ENCODE measurements at regions not wholly inside any gene's neighbourhood (a gene's known extent, or its start where the extent isn't known, plus 50 kb on each side); places are given as distances from the start of the nearest gene placed in this dataset.

- no peak for TF ChIP-seq CTCF (IDR thresholded peaks at IDR 0.05)
These were observed 80.3 kb upstream of the PSMD7 start for GRCh38 chr16:74216319-74216718.

DNA sequence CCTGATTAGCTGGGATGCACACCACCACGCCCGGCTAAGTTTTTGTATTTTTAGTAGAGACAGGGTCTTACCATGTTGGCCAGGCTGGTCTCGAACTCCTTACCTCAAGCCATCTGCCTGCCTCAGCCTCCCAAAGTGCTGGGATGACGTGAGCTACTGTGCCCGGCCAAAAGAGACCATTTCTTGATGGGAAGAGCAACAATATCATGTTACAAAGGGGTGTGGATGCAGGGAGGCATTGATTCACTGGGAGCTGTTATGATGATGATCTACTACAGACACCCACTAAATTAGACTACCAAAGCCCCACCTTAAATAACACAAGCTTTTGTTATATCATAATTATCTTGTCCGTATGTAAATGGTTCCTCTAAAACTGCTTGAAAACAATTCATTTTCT lies 81.4 kb upstream of the PSMD7 start:
- no peak for TF ChIP-seq CTCF (IDR thresholded peaks at IDR 0.05)

- TF ChIP-seq CTCF (IDR thresholded peaks at IDR 0.05): no peak
These were observed 83.2 kb upstream of the PSMD7 start for GRCh38 chr16:74213372-74213771.

DNA sequence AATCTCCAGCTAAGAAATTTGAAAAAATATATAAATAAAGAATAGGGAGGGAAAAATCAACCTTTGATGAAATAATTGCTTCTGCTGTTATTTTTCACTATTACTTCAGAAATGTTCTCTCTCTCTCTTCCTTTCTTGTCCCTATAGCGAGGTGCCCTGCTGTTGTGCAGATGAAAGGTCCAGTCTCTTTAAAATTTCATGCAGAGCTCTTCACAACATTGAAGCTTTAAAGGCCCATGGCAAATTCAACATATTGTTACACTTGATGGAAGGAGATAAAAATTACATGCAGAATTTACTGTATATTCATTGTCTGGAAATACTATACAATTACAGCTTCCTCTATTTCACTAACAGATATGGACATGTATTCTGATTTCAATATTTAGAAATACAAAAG lies 86.4 kb upstream of the PSMD7 start:
- no peak for TF ChIP-seq CTCF (IDR thresholded peaks at IDR 0.05)

- no peak for TF ChIP-seq CTCF (IDR thresholded peaks at IDR 0.05)
These were observed 94.6 kb upstream of the PSMD7 start for GRCh38 chr16:74202009-74202408.

GRCh38 chr16:74201576-74201975 lies 95.0 kb upstream of the PSMD7 start:
- TF ChIP-seq CTCF (IDR thresholded peaks at IDR 0.05): no peak

DNA sequence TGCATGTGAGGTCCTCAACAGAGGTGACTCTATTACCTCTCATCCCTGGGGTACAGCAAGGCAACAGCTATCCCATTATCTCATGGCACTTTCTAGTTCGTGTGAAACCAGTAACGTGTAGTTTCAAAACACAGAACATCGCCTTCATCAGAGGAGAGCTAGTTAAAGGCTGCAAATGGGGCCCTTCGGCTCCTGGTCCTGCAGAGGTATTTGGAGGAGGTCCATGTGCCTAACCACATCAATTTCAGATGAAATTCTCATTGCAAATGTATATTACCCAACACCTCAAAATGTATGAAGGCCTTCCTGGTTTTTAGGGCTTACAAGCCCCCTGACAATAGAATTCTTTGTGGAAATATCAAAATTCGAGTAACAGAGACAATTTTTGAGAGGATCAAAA lies 95.7 kb upstream of the PSMD7 start:
- no peak for TF ChIP-seq CTCF (IDR thresholded peaks at IDR 0.05)

GRCh38 chr16:74199842-74200124 lies 96.8 kb upstream of the PSMD7 start:
- TF ChIP-seq CTCF (IDR thresholded peaks at IDR 0.05): no peak

All from LNCAP (cell line).